ENCODE measurements at regions not wholly inside any gene's neighbourhood (a gene's known extent, or its start where the extent isn't known, plus 50 kb on each side); places are given as distances from the start of the nearest gene placed in this dataset.

GRCh38 chr7:96778263-96778662 is 68.6 kb upstream of the SEM1 start:
- peak; percentile 50 for TF ChIP-seq CTCF (conservative IDR thresholded peaks at IDR 0.05; ENCODE audit: low read length)
- TF ChIP-seq EZH2phosphoT487 (IDR thresholded peaks at IDR 0.05; ENCODE audit: borderline replicate concordance, low read depth, low read length) = no peak
